Breast epithelium (tissue), 3 donors: ENCODE measurements at regions not wholly inside any gene's neighbourhood (a gene's known extent, or its start where the extent isn't known, plus 50 kb on each side); places are given as distances from the start of the nearest gene placed in this dataset.

ENCODE experiments used
- POLR2A ChIP-seq: fragments of 450-650 bp; IDR thresholded peaks from one replicate; pipeline ENCODE4 v1.6.1; 2016; ENCODE audit warnings: antibody characterized with exemption, mild to moderate bottlenecking, moderate library complexity
- POLR2AphosphoS5 ChIP-seq, 3 donors: sonication (generic); formaldehyde crosslinking; IDR thresholded peaks; one replicate each; pipeline ENCODE4 v1.6.1; 2017; ENCODE audit warnings: antibody characterized with exemption in 3 of 3
- TF ChIP-seq, protein P1 (sequence below), 3 donors: fragments of 450-650 bp; IDR thresholded peaks; one replicate each; pipeline ENCODE4 v1.5.1; 2016 to 2017; ENCODE audit warnings: antibody characterized with exemption in 3 of 3, mild to moderate bottlenecking in 3 of 3, moderate library complexity in 3 of 3

DNA sequence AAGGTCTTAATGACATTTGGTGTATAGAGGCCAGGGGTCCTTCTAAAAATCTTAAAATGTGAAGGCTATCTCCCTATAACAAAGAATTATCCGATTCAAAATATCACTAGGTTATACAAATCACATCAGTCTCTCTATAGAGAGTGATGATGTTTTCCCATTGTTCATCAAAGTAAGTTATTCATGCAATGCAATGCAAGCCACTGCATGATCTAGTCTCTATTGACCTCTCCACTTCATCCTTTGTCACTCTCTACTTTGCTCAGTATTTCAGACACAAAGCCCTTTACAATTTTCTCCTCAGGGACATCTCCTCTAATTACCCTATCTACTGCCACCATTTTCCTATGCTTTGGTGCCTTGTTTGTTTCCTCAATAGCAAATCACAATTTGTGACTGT lies 628.0 kb downstream of the HTR1B start:
- TF ChIP-seq, protein P1, sequence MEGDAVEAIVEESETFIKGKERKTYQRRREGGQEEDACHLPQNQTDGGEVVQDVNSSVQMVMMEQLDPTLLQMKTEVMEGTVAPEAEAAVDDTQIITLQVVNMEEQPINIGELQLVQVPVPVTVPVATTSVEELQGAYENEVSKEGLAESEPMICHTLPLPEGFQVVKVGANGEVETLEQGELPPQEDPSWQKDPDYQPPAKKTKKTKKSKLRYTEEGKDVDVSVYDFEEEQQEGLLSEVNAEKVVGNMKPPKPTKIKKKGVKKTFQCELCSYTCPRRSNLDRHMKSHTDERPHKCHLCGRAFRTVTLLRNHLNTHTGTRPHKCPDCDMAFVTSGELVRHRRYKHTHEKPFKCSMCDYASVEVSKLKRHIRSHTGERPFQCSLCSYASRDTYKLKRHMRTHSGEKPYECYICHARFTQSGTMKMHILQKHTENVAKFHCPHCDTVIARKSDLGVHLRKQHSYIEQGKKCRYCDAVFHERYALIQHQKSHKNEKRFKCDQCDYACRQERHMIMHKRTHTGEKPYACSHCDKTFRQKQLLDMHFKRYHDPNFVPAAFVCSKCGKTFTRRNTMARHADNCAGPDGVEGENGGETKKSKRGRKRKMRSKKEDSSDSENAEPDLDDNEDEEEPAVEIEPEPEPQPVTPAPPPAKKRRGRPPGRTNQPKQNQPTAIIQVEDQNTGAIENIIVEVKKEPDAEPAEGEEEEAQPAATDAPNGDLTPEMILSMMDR (IDR thresholded peaks at IDR 0.05), result no peak
- TF ChIP-seq POLR2A (no peak), POLR2AphosphoS5 (IDR thresholded peaks at IDR 0.05) (no peak)
